B cell (primary cell): ENCODE measurements at regions not wholly inside any gene's neighbourhood (a gene's known extent, or its start where the extent isn't known, plus 50 kb on each side); places are given as distances from the start of the nearest gene placed in this dataset.

Source experiments
- CTCF ChIP-seq: fragments of 200-600 bp; IDR thresholded peaks from one replicate; pipeline ENCODE4 v1.8.0; 2022; ENCODE audit warnings: antibody characterized with exemption, mild to moderate bottlenecking
- EZH2 ChIP-seq: IDR thresholded peaks from 2 replicates; pipeline ENCODE4 v1.6.1; 2012; ENCODE audit warnings: borderline replicate concordance, low read depth, mild to moderate bottlenecking, moderate library complexity, low read length; ENCODE audit not compliant: insufficient read depth, poor library complexity, severe bottlenecking

- no peak for TF ChIP-seq CTCF
- no peak for TF ChIP-seq EZH2
Observed at GRCh38 chr1:194723067-194723466, 1536.7 kb upstream of the B3GALT2 start.
